Kidney (tissue), 13 donors: ENCODE measurements at regions not wholly inside any gene's neighbourhood (a gene's known extent, or its start where the extent isn't known, plus 50 kb on each side); places are given as distances from the start of the nearest gene placed in this dataset.

ENCODE experiments used
- DNase-seq, 5 donors: peaks; one replicate each; pipeline ENCODE4 v3.0.0-alpha.2; 2013 to 2020
- FAIRE-seq: peaks from 2 replicates; lab custom pipeline; 2012; peaks lifted over from hg19 to GRCh38; lab: Jason Lieb, UNC
- H3K27ac ChIP-seq, 2 donors: one replicate each; pipeline ENCODE4 v1.7.0; 2013; ENCODE audit warnings: low read depth in 2 of 2, low read length in 2 of 2, inconsistent platforms in 1 of 2
- H3K27me3 ChIP-seq: one replicate; pipeline ENCODE4 v1.7.1; 2013; ENCODE audit warnings: low read length, inconsistent platforms; ENCODE audit not compliant: control insufficient read depth, insufficient read depth
- H3K36me3 ChIP-seq, 3 donors: one replicate each; pipeline versions ENCODE4 v1.7.0 to v1.7.1; 2013; ENCODE audit warnings: low read length in 3 of 3, control low read depth in 1 of 3, inconsistent platforms in 1 of 3; ENCODE audit not compliant: insufficient read depth in 3 of 3, control insufficient read depth in 2 of 3
- H3K4me1 ChIP-seq, 3 donors: one replicate each; pipeline versions ENCODE4 v1.7.0 to v1.7.1; 2013; ENCODE audit warnings: low read length in 3 of 3, inconsistent platforms in 1 of 3, low read depth in 1 of 3; ENCODE audit not compliant: control insufficient read depth in 2 of 3, insufficient read depth in 2 of 3
- H3K4me3 ChIP-seq, 3 donors: one replicate each; pipeline versions ENCODE4 v1.7.0 to v1.8.1; 2013; ENCODE audit warnings: low read length in 3 of 3, control low read depth in 1 of 3, inconsistent platforms in 1 of 3
- H3K9ac ChIP-seq, 3 donors: one replicate each; pipeline versions ENCODE4 v1.7.0 to v1.7.1; 2013; ENCODE audit warnings: low read length in 3 of 3, control low read depth in 1 of 3, inconsistent platforms in 1 of 3
- H3K9me3 ChIP-seq, 3 donors: one replicate each; pipeline versions ENCODE4 v1.7.0 to v1.7.1; 2013; ENCODE audit warnings: low read length in 3 of 3, control low read depth in 1 of 3, inconsistent platforms in 1 of 3; ENCODE audit not compliant: control insufficient read depth in 2 of 3, insufficient read depth in 1 of 3
- CTCF ChIP-seq: IDR thresholded peaks from 3 replicates; pipeline ENCODE4 v1.5.1; 2012; ENCODE audit warnings: mild to moderate bottlenecking, moderate library complexity, borderline replicate concordance; ENCODE audit not compliant: insufficient read depth; ENCODE audit errors: extremely low read depth
- intact Hi-C: fragments of 100-400 bp; cut with DNase I; formaldehyde crosslinking; loops from one replicate; pipeline ENCODE4 v1.11.1; 2022
- donor health status: control.
- donor health status: control.
- donor health status: control.
- donor health status: control.
- donor health status: control.
- donor health status: DM: yes; HTN: yes; CAD: no.
- donor health status: Normal renal cell carcinoma (clear cell type).

- TF ChIP-seq CTCF = no peak
- H3K9ac ChIP-seq = no peak overlapping the region
- FAIRE-seq = no peak
- no peak for DNase-seq
- H3K36me3 ChIP-seq = no peaks in the 10 kb centered on the region
- no peaks in the 10 kb centered on the region for H3K9me3 ChIP-seq
- no peak overlapping the region for H3K27ac ChIP-seq
- no peak overlapping the region for H3K4me3 ChIP-seq
- H3K4me1 ChIP-seq = no peaks in the 10 kb centered on the region
- H3K27me3 ChIP-seq = no peaks in the 10 kb centered on the region
- intact Hi-C loops = no loop called here
Observed at GRCh38 chr10:74766501-74766900, 59.9 kb upstream of the KAT6B start.

- Histone ChIP-seq H3K27me3 (no peaks in the 10 kb centered on the region), H3K9ac (no peak overlapping the region), H3K4me1 (no peaks in the 10 kb centered on the region), H3K4me3 (no peak overlapping the region), H3K36me3 (no peaks in the 10 kb centered on the region), H3K27ac (no peak overlapping the region), H3K9me3 (no peaks in the 10 kb centered on the region)
- TF ChIP-seq CTCF = no peak
- no peak for FAIRE-seq
- DNase-seq = no peak
- intact Hi-C loops = no loop called here
Observed at GRCh38 chr10:74770400-74770799, 56.0 kb upstream of the KAT6B start.

- no peak for DNase-seq
- no peak overlapping the region for H3K27ac ChIP-seq
- no peaks in the 10 kb centered on the region for H3K9me3 ChIP-seq
- H3K36me3 ChIP-seq = no peaks in the 10 kb centered on the region
- H3K4me3 ChIP-seq = no peak overlapping the region
- no peak for TF ChIP-seq CTCF
- no peaks in the 10 kb centered on the region for H3K4me1 ChIP-seq
- FAIRE-seq = no peak
- intact Hi-C loops = no loop called here
- H3K9ac ChIP-seq = no peak overlapping the region
- H3K27me3 ChIP-seq = no peaks in the 10 kb centered on the region
Observed at GRCh38 chr10:74771054-74771453, 55.3 kb upstream of the KAT6B start.

GRCh38 chr10:74775099-74775498 is 51.3 kb upstream of the KAT6B start:
- no peak for DNase-seq
- Histone ChIP-seq H3K36me3 (no peaks in the 10 kb centered on the region), H3K4me3 (no peak overlapping the region), H3K9ac (no peak overlapping the region), H3K9me3 (no peaks in the 10 kb centered on the region), H3K27me3 (no peaks in the 10 kb centered on the region), H3K4me1 (no peaks in the 10 kb centered on the region), H3K27ac (no peak overlapping the region)
- no peak for FAIRE-seq
- TF ChIP-seq CTCF = no peak
- intact Hi-C loops = no loop called here
